Endothelial cell of hepatic sinusoid (primary cell): ENCODE measurements at regions not wholly inside any gene's neighbourhood (a gene's known extent, or its start where the extent isn't known, plus 50 kb on each side); places are given as distances from the start of the nearest gene placed in this dataset.

ENCODE experiments used
- in situ Hi-C: cut with HindIII; loops from 2 replicates; pipeline ENCODE4 v1.10.0; 2017; ENCODE audit warnings: low sequenced_read_pairs

- in situ Hi-C loops, result no loop called here
Observed at GRCh38 chr5:20494706-20495105, 506.7 kb upstream of the CDH18 start.

GRCh38 chr5:20486826-20487225 is 498.8 kb upstream of the CDH18 start:
- in situ Hi-C loops, result no loop called here

- in situ Hi-C loops, result no loop called here
Observed at GRCh38 chr5:20476016-20476415, 488.0 kb upstream of the CDH18 start.

- in situ Hi-C loops, result no loop called here
Observed at GRCh38 chr5:20470997-20471396, 483.0 kb upstream of the CDH18 start.

- in situ Hi-C loops, result no loop called here
Observed at GRCh38 chr5:20469792-20470191, 481.8 kb upstream of the CDH18 start.

- in situ Hi-C loops, result no loop called here
Observed at GRCh38 chr5:20469390-20469789, 481.4 kb upstream of the CDH18 start.

- in situ Hi-C loops, result no loop called here
Observed at GRCh38 chr5:20466512-20466911, 478.5 kb upstream of the CDH18 start.

GRCh38 chr5:20463206-20463605 is 475.2 kb upstream of the CDH18 start:
- in situ Hi-C loops, result no loop called here

GRCh38 chr5:20446121-20446520 is 458.1 kb upstream of the CDH18 start:
- in situ Hi-C loops, result no loop called here

GRCh38 chr5:20445326-20445860 is 457.4 kb upstream of the CDH18 start:
- in situ Hi-C loops, result no loop called here

- in situ Hi-C loops, result no loop called here
Observed at GRCh38 chr5:20434786-20435185, 446.8 kb upstream of the CDH18 start.

GRCh38 chr5:20420991-20421595 is 433.1 kb upstream of the CDH18 start:
- in situ Hi-C loops, result no loop called here
